ENCODE measurements at regions not wholly inside any gene's neighbourhood (a gene's known extent, or its start where the extent isn't known, plus 50 kb on each side); places are given as distances from the start of the nearest gene placed in this dataset.

GRCh38 chr14:48786498-48786897 is 799.7 kb downstream of the RPS29 start:
- DNase-seq (ENCODE audit: low read depth): no peak
- no peak for TF ChIP-seq CTCF (IDR thresholded peaks at IDR 0.05; ENCODE audit: insufficient read depth, low read length)
- no peak overlapping the region for H3K4me3 ChIP-seq (ENCODE audit: low read depth, low read length)

GRCh38 chr14:48771717-48772116 is 814.5 kb downstream of the RPS29 start:
- DNase-seq (ENCODE audit: low read depth): no peak
- no peak for TF ChIP-seq CTCF (IDR thresholded peaks at IDR 0.05; ENCODE audit: insufficient read depth, low read length)

GRCh38 chr14:48751293-48751692 is 834.9 kb downstream of the RPS29 start:
- H3K4me3 ChIP-seq (ENCODE audit: low read depth, low read length): no peak overlapping the region
- no peak for DNase-seq (ENCODE audit: low read depth)
- no peak for TF ChIP-seq CTCF (IDR thresholded peaks at IDR 0.05; ENCODE audit: insufficient read depth, low read length)

More at GRCh38 chr14:48771717-48772116, 814.5 kb downstream of the RPS29 start:
- H3K4me3 ChIP-seq (ENCODE audit: low read depth, low read length): no peak overlapping the region

GRCh38 chr14:48748151-48748675 is 838.0 kb downstream of the RPS29 start:
- H3K4me3 ChIP-seq (ENCODE audit: low read depth, low read length): no peak overlapping the region
- DNase-seq (ENCODE audit: low read depth): no peak
- TF ChIP-seq CTCF (IDR thresholded peaks at IDR 0.05; ENCODE audit: insufficient read depth, low read length): no peak

GRCh38 chr14:48747561-48748089 is 838.6 kb downstream of the RPS29 start:
- TF ChIP-seq CTCF (IDR thresholded peaks at IDR 0.05; ENCODE audit: insufficient read depth, low read length): no peak

GRCh38 chr14:48744202-48744601 is 842.0 kb downstream of the RPS29 start:
- H3K4me3 ChIP-seq (ENCODE audit: low read depth, low read length): no peak overlapping the region
- DNase-seq (ENCODE audit: low read depth): no peak
- no peak for TF ChIP-seq CTCF (IDR thresholded peaks at IDR 0.05; ENCODE audit: insufficient read depth, low read length)

More at GRCh38 chr14:48747561-48748089, 838.6 kb downstream of the RPS29 start:
- no peak for DNase-seq (ENCODE audit: low read depth)
- H3K4me3 ChIP-seq (ENCODE audit: low read depth, low read length): no peak overlapping the region

Data from fibroblast of the aortic adventitia (primary cell).